ENCODE measurements at regions not wholly inside any gene's neighbourhood (a gene's known extent, or its start where the extent isn't known, plus 50 kb on each side); places are given as distances from the start of the nearest gene placed in this dataset.

- TF ChIP-seq POLR2AphosphoS5 (IDR thresholded peaks at IDR 0.05; ENCODE audit: low read depth, low read length) (no peak), FOXP2 (optimal IDR thresholded peaks at IDR 0.05; ENCODE audit: borderline replicate concordance, extremely low read depth, extremely low read length, insufficient read depth) (no peak), TAF1 (IDR thresholded peaks at IDR 0.05; ENCODE audit: borderline replicate concordance, insufficient read depth, low read length) (no peak)
Measured at GRCh38 chr14:95466506-95466905, 49.9 kb downstream of the SYNE3 start.

GRCh38 chr14:95465936-95466335 is 50.5 kb downstream of the SYNE3 start:
- TF ChIP-seq REST (IDR thresholded peaks at IDR 0.05; ENCODE audit: insufficient read depth in 1 of 2, low read depth in 2 of 2, low read length in 2 of 2) (no peak), SIN3A (IDR thresholded peaks at IDR 0.05; ENCODE audit: borderline replicate concordance, insufficient read depth, low read length) (no peak), TAF1 (IDR thresholded peaks at IDR 0.05; ENCODE audit: borderline replicate concordance, insufficient read depth, low read length) (no peak), FOXP2 (optimal IDR thresholded peaks at IDR 0.05; ENCODE audit: borderline replicate concordance, extremely low read depth, extremely low read length, insufficient read depth) (no peak), POLR2AphosphoS5 (IDR thresholded peaks at IDR 0.05; ENCODE audit: low read depth, low read length) (no peak)

GRCh38 chr14:95465358-95465757 is 51.1 kb downstream of the SYNE3 start:
- no peak for TF ChIP-seq REST (IDR thresholded peaks at IDR 0.05; ENCODE audit: insufficient read depth in 1 of 2, low read depth in 2 of 2, low read length in 2 of 2)
- no peak for TF ChIP-seq FOXP2 (optimal IDR thresholded peaks at IDR 0.05; ENCODE audit: borderline replicate concordance, extremely low read depth, extremely low read length, insufficient read depth)
- TF ChIP-seq POLR2AphosphoS5 (IDR thresholded peaks at IDR 0.05; ENCODE audit: low read depth, low read length) = no peak
- no peak for TF ChIP-seq SIN3A (IDR thresholded peaks at IDR 0.05; ENCODE audit: borderline replicate concordance, insufficient read depth, low read length)
- TF ChIP-seq TAF1 (IDR thresholded peaks at IDR 0.05; ENCODE audit: borderline replicate concordance, insufficient read depth, low read length) = no peak

GRCh38 chr14:95464514-95464913 is 51.9 kb downstream of the SYNE3 start:
- TF ChIP-seq REST (IDR thresholded peaks at IDR 0.05; ENCODE audit: insufficient read depth in 1 of 2, low read depth in 2 of 2, low read length in 2 of 2) (no peak), TAF1 (IDR thresholded peaks at IDR 0.05; ENCODE audit: borderline replicate concordance, insufficient read depth, low read length) (no peak), SIN3A (IDR thresholded peaks at IDR 0.05; ENCODE audit: borderline replicate concordance, insufficient read depth, low read length) (no peak), FOXP2 (optimal IDR thresholded peaks at IDR 0.05; ENCODE audit: borderline replicate concordance, extremely low read depth, extremely low read length, insufficient read depth) (no peak), POLR2AphosphoS5 (IDR thresholded peaks at IDR 0.05; ENCODE audit: low read depth, low read length) (no peak)

GRCh38 chr14:95464103-95464502 is 52.3 kb downstream of the SYNE3 start:
- no peak for TF ChIP-seq TAF1 (IDR thresholded peaks at IDR 0.05; ENCODE audit: borderline replicate concordance, insufficient read depth, low read length)
- TF ChIP-seq FOXP2 (optimal IDR thresholded peaks at IDR 0.05; ENCODE audit: borderline replicate concordance, extremely low read depth, extremely low read length, insufficient read depth) = no peak

GRCh38 chr14:95463171-95463901 is 53.1 kb downstream of the SYNE3 start:
- no peak for TF ChIP-seq POLR2AphosphoS5 (IDR thresholded peaks at IDR 0.05; ENCODE audit: low read depth, low read length)
